OCI-LY7 (cell line): ENCODE measurements at regions not wholly inside any gene's neighbourhood (a gene's known extent, or its start where the extent isn't known, plus 50 kb on each side); places are given as distances from the start of the nearest gene placed in this dataset.

Experiments
- EZH2phosphoT487 ChIP-seq: fragments of 200-600 bp; sonication (generic); IDR thresholded peaks from 2 replicates; pipeline ENCODE4 v1.6.1; 2018; ENCODE audit warnings: low read depth, borderline replicate concordance, mild to moderate bottlenecking, mixed run types, antibody characterized with exemption, low read length, moderate library complexity, mixed read lengths
- TF ChIP-seq, protein P1 (sequence below): fragments of 200-600 bp; sonication (generic); conservative IDR thresholded peaks from 2 replicates; pipeline ENCODE4 v1.5.1; 2014; ENCODE audit warnings: mild to moderate bottlenecking, antibody characterized with exemption, low read length, moderate library complexity, mixed read lengths

DNA sequence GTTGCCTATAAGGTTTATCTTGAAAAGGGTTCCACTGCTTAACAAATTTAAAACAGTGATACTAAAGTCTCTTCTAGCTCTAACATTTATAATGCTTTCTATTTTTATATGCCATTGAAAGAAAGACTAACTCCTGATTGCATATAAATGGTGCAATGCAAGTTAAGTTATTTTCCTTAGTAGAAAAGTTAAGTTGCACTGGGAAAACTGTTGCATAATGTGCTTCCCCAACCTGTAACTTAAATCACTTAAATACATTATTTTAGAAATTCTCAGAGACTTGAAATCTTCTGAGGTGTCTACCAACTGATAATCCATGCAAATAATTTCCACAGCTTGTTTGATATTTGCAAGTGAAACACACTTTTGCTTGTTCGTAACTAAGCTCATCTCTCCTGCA, 175.0 kb upstream of the HMCN1 start:
- TF ChIP-seq, protein P1, sequence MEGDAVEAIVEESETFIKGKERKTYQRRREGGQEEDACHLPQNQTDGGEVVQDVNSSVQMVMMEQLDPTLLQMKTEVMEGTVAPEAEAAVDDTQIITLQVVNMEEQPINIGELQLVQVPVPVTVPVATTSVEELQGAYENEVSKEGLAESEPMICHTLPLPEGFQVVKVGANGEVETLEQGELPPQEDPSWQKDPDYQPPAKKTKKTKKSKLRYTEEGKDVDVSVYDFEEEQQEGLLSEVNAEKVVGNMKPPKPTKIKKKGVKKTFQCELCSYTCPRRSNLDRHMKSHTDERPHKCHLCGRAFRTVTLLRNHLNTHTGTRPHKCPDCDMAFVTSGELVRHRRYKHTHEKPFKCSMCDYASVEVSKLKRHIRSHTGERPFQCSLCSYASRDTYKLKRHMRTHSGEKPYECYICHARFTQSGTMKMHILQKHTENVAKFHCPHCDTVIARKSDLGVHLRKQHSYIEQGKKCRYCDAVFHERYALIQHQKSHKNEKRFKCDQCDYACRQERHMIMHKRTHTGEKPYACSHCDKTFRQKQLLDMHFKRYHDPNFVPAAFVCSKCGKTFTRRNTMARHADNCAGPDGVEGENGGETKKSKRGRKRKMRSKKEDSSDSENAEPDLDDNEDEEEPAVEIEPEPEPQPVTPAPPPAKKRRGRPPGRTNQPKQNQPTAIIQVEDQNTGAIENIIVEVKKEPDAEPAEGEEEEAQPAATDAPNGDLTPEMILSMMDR = no peak
- TF ChIP-seq EZH2phosphoT487 = no peak
